RPMI7951 (cell line): ENCODE measurements at regions not wholly inside any gene's neighbourhood (a gene's known extent, or its start where the extent isn't known, plus 50 kb on each side); places are given as distances from the start of the nearest gene placed in this dataset.

Experiments used
- DNase-seq: peaks from one replicate; pipeline ENCODE4 v3.0.0-alpha.2; 2012; ENCODE audit warnings: low read depth

GRCh38 chr6:149182262-149182661 is 135.2 kb upstream of the TAB2 start:
- no peak for DNase-seq

GRCh38 chr6:149184523-149184922 is 133.0 kb upstream of the TAB2 start:
- no peak for DNase-seq

- no peak for DNase-seq
Observed at GRCh38 chr6:149185799-149186357, 131.6 kb upstream of the TAB2 start.

- no peak for DNase-seq
Observed at GRCh38 chr6:149186873-149187272, 130.6 kb upstream of the TAB2 start.

- DNase-seq: peak; percentile 56
Observed at GRCh38 chr6:149190224-149190831, 127.2 kb upstream of the TAB2 start.

- DNase-seq: no peak
Observed at GRCh38 chr6:149194820-149195558, 122.5 kb upstream of the TAB2 start.

GRCh38 chr6:149196091-149196490 is 121.4 kb upstream of the TAB2 start:
- DNase-seq: no peak

- no peak for DNase-seq
Observed at GRCh38 chr6:149197482-149197881, 120.0 kb upstream of the TAB2 start.

GRCh38 chr6:149198265-149198664 is 119.2 kb upstream of the TAB2 start:
- no peak for DNase-seq

GRCh38 chr6:149200282-149200945 is 117.1 kb upstream of the TAB2 start:
- DNase-seq: no peak

- DNase-seq: no peak
Observed at GRCh38 chr6:149201068-149201655, 116.3 kb upstream of the TAB2 start.

GRCh38 chr6:149202100-149202499 is 115.4 kb upstream of the TAB2 start:
- DNase-seq: no peak

GRCh38 chr6:149202952-149203351 is 114.6 kb upstream of the TAB2 start:
- DNase-seq: no peak

GRCh38 chr6:149203509-149203908 is 114.0 kb upstream of the TAB2 start:
- no peak for DNase-seq

GRCh38 chr6:149208134-149208601 is 109.3 kb upstream of the TAB2 start:
- DNase-seq: no peak

- DNase-seq: peak; percentile 83
Observed at GRCh38 chr6:149209871-149210775, 107.4 kb upstream of the TAB2 start.

- peak; percentile 77 for DNase-seq
Observed at GRCh38 chr6:149211046-149211571, 106.4 kb upstream of the TAB2 start.

- DNase-seq: peak; percentile 48
Observed at GRCh38 chr6:149212206-149212605, 105.3 kb upstream of the TAB2 start.

GRCh38 chr6:149212892-149213801 is 104.4 kb upstream of the TAB2 start:
- DNase-seq: peak; percentile 28

- DNase-seq: peak; percentile 35
Observed at GRCh38 chr6:149213829-149214228, 103.7 kb upstream of the TAB2 start.
